ENCODE measurements at regions not wholly inside any gene's neighbourhood (a gene's known extent, or its start where the extent isn't known, plus 50 kb on each side); places are given as distances from the start of the nearest gene placed in this dataset.

DNA sequence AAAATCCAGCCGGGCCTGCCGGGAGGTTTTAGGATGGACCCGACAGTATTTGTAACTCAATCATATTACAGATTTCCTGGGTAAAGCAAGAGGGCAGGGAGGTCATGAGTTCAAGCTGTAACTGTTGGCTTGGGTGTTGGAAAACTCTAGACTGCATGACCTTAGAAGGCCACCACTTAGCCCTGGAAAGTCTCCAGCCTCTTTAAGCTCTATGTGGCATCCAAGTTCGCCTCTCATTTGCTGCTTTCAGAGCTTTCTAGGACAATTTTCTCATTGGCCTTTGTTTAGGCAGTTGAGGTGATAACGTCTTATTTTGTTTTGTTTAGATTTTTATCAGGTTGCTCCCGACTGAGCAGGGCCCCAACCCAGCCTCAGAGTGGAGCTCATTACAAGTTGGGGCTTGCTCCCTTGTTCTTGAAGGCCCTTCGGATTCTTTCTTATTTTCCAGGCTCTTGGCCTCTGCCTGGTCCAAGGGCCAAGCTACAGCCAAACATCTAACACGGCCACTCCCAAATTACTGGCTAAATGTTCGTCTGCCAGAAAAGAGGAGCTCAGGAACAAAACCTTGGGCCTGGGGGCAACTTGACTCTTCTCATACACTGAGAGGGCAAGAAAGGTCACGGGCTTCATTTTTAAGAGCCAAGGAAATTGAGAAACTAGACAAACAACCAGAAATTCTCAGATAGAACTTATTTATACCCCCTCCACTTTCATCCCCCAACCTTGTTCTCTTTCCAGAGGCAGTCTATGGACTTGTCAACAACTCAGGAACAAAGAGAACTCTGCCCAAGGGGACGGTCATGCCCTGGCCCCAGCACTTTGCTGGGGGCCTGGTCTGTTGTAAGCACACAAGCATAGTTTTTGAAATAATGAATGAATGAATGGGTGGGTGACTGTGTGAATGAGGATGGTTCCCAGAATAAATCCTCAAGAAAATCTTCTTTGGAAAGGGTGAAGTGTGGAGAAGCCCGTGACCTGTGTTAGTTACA lies 526.9 kb downstream of the BNC2 start:
- DNase-seq (ENCODE audit: low read depth), result no peak

DNA sequence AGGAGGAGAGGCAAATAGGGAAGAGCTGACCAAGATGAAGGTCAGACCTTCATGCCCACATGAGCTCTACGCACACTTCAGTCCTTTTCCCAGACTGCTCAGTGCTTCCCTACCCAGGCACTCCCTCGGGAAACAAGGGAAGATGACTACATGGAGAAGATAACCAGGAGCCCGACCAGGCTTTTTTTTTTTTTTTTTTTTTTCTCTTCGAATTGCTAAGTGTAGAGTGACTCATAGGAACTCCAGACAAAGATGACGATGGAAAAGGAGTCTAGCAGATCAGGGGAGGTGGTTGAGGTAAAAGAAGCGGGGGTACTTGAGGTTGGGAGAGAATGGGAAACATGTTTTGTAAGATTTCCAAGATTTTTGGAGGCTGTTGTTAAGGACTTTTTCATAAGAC lies 526.1 kb downstream of the BNC2 start:
- DNase-seq (ENCODE audit: low read depth), result peak; percentile 67

DNA sequence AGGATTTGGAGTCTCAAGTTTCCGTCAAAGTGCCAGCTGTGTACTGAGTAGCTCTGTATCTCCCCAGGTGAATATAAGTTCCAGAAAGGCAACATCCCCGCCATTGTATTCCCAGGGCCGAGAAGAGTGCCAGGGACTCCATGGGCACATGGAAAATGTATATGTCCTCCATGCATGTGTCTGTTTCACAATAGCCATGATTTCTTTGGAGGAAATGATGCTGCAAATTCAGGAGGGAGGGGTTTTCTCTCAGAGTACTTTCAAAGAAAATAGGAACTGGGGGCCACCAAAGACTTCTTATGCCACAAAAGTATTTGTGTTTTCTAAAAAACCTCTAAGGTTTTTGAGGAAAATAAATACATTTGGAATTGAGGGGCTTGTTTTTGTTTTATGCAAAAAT lies 524.6 kb downstream of the BNC2 start:
- no peak for DNase-seq (ENCODE audit: low read depth)

DNA sequence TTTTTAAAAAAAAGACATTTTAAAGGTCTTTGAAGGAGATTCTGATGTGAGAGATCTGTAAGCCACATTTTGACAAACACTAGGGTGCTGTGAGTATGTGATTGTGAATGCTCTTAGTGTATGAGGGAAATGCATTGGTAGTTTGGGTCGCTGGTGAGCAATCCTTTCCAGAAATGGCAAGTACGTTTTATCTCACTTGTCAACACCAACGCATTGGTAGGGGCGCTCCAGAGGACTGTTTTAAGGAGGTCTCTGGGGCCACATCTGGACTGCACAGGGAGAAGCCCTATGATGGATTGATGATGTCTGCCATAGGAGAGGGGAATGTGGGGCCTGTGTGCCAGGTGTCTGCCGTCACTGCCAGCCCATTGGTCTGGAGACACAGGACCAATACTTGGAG lies 522.6 kb downstream of the BNC2 start:
- DNase-seq (ENCODE audit: low read depth), result no peak

DNA sequence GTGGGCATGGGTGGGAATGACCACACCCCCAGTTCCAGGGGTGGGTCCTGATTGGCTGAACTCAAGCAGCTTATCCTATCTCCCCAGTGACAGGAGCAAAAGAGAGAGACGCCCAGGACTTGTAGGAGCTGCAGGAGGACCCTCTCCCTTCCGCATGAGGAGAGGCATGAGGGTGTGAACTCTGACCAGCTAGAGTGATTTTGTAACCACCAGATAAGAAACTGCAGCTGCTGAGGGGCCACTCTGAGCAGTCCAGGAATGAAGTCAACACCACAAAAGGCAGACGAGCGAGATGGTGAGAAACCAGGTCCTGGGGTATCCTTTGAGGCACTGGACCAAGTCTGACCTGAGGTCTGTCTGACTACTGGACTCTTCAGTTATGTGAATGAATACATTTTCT lies 521.9 kb downstream of the BNC2 start:
- DNase-seq (ENCODE audit: low read depth), result no peak

DNA sequence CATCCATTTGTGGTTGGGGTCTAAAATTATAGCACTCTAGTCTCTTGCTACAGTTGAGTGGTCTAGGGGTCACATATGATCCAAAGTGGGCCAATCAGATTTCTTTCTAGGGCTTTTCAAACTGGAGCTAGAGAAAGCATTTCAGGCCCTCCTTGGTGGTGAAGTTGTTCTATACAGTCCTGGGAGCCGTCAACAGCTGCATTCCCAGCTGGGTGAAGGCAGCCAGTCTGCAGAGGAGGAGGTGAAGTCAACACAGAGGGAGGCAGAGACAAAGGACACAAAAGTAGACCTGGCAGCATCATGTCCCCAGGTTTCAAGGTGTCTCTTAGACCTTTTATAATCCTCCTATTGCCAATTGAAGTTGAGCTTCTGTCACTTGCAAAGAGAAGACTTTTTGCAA lies 518.2 kb downstream of the BNC2 start:
- no peak for DNase-seq (ENCODE audit: low read depth)

DNA sequence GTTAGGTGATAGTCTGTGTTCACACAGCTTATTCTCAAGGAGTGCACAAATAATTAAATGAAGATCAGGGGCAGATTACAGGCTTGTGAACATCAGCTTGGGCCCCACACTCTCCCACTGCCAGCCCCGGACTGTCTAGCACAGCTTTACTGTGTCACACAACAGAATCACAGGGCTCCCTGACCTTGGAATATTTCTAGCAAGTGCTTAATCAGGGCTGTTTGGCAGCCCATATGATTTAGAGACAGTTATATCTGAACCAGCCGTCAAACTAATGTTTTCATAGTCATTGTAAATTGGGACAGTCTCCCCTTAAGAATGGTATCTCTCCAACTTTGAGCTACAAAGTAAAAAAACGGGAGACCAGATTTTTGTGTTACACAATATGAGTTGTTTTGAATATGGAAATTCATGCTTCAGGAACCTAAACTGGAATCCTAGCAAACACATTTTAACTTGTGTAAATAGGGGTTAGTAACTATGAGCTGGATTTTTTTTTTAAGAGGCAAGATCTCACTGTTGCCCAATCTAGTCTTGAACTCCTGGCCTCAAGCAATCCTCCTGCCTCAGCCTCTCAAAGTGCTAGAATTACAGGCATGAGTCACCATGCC lies 517.6 kb downstream of the BNC2 start:
- DNase-seq (ENCODE audit: low read depth), result no peak

DNA sequence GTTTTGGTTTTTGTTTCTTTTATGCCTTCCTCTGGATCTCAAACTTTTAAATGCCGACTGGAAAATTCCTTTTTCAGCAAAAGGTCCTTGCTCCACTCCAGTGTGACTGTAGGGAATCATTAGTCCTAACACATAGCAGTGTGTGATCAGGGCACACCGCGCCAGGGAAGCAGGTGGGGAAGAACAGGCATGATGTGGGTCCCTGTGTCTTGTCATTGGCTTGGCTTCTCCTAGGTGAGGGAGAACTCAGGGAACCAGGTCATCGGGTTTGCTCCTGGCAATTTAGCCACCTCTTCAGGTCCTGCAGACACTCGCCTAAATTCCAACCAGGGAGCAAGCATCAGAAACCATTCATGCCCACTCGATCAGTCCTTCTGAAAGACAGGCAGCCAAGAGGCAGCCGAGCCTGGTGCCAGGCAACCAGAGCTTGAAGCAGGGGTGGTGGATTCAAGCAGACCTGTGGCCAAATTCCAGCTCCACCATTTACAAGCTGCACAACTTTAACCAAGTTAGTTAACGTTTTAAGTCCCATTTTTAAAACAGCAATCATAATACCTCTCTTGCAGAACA lies 514.2 kb downstream of the BNC2 start:
- DNase-seq (ENCODE audit: low read depth), result no peak

DNA sequence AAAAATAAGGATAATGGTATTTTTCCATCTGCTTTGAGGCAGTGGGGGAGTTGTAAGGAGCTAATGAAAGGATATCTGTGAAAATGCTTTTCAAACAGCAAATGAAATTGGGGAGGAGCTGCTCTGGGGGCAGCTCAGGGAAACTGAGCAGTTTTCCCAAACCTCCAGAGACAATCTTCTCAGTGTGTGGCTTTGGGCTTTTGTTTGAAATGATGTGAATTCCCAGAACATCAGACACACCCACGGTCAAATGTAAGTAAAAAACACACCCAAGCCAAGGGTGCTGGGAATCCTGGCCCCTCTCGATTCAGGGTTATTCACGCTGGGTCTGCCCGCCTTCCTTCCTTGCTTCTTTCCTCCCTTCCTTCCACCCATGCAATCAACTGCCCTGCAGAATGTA lies 512.6 kb downstream of the BNC2 start:
- no peak for DNase-seq (ENCODE audit: low read depth)

DNA sequence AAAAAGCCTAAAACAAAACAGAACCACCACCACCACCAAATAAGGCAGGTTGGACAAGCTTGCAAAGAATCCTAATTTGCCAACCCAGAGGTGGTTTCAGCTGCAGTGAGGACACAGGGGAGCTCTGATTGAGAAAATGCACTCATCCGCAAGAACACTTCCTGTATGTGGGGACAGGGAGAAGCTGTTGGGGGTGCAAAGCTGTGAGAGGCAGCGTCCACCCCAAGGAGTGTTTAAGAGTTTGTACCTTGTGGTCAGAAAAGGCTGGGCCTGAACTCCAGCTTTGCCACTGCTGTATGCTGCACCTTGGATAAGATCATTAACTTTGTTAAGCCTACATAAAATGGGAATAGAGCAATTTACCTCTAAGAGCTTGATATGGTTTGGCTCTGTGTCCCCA lies 511.7 kb downstream of the BNC2 start:
- DNase-seq (ENCODE audit: low read depth), result no peak

All from GM04504 (cell line).